HG02840 (cell line): ENCODE measurements at regions not wholly inside any gene's neighbourhood (a gene's known extent, or its start where the extent isn't known, plus 50 kb on each side); places are given as distances from the start of the nearest gene placed in this dataset.
A peak's percentile ranks its signal among the peaks of the same experiment; 100 is the strongest.

Source experiments
- ATAC-seq: cut with Tn5 transposase; IDR thresholded peaks from one replicate; pipeline ENCODE4 v1.9.1; 2021; ENCODE audit warnings: mild to moderate bottlenecking, moderate library complexity, moderate number of reproducible peaks; ENCODE audit not compliant: unreplicated experiment, low FRiP score

GRCh38 chr18:2368102-2368501 lies 203.2 kb downstream of the METTL4 start:
- no peak for ATAC-seq

- ATAC-seq: no peak
Observed at GRCh38 chr18:2376707-2377106, 194.6 kb downstream of the METTL4 start.

- ATAC-seq: no peak
Observed at GRCh38 chr18:2380101-2380500, 191.2 kb downstream of the METTL4 start.

- no peak for ATAC-seq
Observed at GRCh38 chr18:2381539-2381938, 189.8 kb downstream of the METTL4 start.

- ATAC-seq: no peak
Observed at GRCh38 chr18:2387588-2387987, 183.7 kb downstream of the METTL4 start.

GRCh38 chr18:2390158-2390557 lies 181.1 kb downstream of the METTL4 start:
- no peak for ATAC-seq

GRCh38 chr18:2391470-2391869 lies 179.8 kb downstream of the METTL4 start:
- no peak for ATAC-seq

- ATAC-seq: no peak
Observed at GRCh38 chr18:2392446-2392845, 178.9 kb downstream of the METTL4 start.

- no peak for ATAC-seq
Observed at GRCh38 chr18:2394684-2395083, 176.6 kb downstream of the METTL4 start.

- peak; percentile 84 for ATAC-seq
Observed at GRCh38 chr18:2395427-2396161, 175.7 kb downstream of the METTL4 start.

- ATAC-seq: peak; percentile 18
Observed at GRCh38 chr18:2396162-2396505, 175.2 kb downstream of the METTL4 start.

- no peak for ATAC-seq
Observed at GRCh38 chr18:2400701-2401196, 170.6 kb downstream of the METTL4 start.

GRCh38 chr18:2402084-2402483 lies 169.2 kb downstream of the METTL4 start:
- no peak for ATAC-seq

- no peak for ATAC-seq
Observed at GRCh38 chr18:2406544-2406943, 164.8 kb downstream of the METTL4 start.

GRCh38 chr18:2407961-2408360 lies 163.3 kb downstream of the METTL4 start:
- ATAC-seq: no peak

- ATAC-seq: no peak
Observed at GRCh38 chr18:2409906-2410305, 161.4 kb downstream of the METTL4 start.

- no peak for ATAC-seq
Observed at GRCh38 chr18:2410688-2411087, 160.6 kb downstream of the METTL4 start.

- ATAC-seq: no peak
Observed at GRCh38 chr18:2411381-2411960, 159.8 kb downstream of the METTL4 start.

- ATAC-seq: no peak
Observed at GRCh38 chr18:2412281-2412680, 159.0 kb downstream of the METTL4 start.

- ATAC-seq: no peak
Observed at GRCh38 chr18:2412996-2413751, 158.1 kb downstream of the METTL4 start.

GRCh38 chr18:2414235-2414634 lies 157.1 kb downstream of the METTL4 start:
- no peak for ATAC-seq
